Left cardiac atrium (tissue), 4 donors: ENCODE measurements at regions not wholly inside any gene's neighbourhood (a gene's known extent, or its start where the extent isn't known, plus 50 kb on each side); places are given as distances from the start of the nearest gene placed in this dataset.
"Not testable (repeated sequence)": the region's sequence is repeated elsewhere in the genome, so short reads cannot be mapped to it uniquely, and the experiment has no call there.

ENCODE experiments used
- ATAC-seq, 2 donors: fragments of 200-7000 bp; cut with Tn5 transposase; one replicate each; pipeline ENCODE4 v1.9.1; 2020; ENCODE audit warnings: mild to moderate bottlenecking in 2 of 2, moderate library complexity in 2 of 2
- DNase-seq: peaks from one replicate; pipeline ENCODE4 v3.0.0-alpha.2; 2020
- intact Hi-C, 2 donors: fragments of 100-400 bp; cut with DNase I; formaldehyde crosslinking; loops; one replicate each; pipeline versions ENCODE4 v1.14.1 to v1.15.1; 2022 to 2023
- donor health status: DM: no; HTN: yes; CAD: no.
- donor health status: DM: no; HTN: yes; CAD: no; lungs with severe emphysema.
- donor health status: DM: yes; HTN: yes; CAD: no.
- donor health status: Dilated cardiomyopathy.

DNA sequence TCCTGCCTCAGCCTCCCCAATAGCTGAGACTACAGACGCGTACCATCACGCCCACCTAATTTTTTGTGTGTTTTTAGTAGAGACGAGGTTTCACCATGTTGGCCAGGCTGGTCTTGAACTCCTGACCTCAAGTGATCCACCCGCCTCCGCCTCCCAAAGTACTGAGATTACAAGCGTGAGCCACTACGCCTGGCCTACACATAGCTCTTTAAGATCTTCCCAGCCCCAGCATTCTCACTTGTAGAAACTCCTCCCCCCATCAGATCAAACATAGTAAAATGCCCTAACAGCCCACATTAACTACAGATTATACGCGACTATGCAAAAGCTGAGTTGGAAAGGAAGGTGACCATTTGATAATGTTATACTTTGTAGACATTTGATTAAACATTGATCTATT is 634.8 kb downstream of the MATN1 start:
- intact Hi-C loops, result loop anchor here in 1 of 2 donors (5.0 kb wide), 1 partner anchor 171 kb away; no protein-coding TSS in a partner anchor
- no peak for ATAC-seq
- no peak for DNase-seq

GRCh38 chr1:30087465-30087864 is 635.9 kb downstream of the MATN1 start:
- no peak for DNase-seq
- intact Hi-C loops, result loop anchor here in 1 of 2 donors (5.0 kb wide), 1 partner anchor 170 kb away; no protein-coding TSS in a partner anchor
- ATAC-seq, result no peak

DNA sequence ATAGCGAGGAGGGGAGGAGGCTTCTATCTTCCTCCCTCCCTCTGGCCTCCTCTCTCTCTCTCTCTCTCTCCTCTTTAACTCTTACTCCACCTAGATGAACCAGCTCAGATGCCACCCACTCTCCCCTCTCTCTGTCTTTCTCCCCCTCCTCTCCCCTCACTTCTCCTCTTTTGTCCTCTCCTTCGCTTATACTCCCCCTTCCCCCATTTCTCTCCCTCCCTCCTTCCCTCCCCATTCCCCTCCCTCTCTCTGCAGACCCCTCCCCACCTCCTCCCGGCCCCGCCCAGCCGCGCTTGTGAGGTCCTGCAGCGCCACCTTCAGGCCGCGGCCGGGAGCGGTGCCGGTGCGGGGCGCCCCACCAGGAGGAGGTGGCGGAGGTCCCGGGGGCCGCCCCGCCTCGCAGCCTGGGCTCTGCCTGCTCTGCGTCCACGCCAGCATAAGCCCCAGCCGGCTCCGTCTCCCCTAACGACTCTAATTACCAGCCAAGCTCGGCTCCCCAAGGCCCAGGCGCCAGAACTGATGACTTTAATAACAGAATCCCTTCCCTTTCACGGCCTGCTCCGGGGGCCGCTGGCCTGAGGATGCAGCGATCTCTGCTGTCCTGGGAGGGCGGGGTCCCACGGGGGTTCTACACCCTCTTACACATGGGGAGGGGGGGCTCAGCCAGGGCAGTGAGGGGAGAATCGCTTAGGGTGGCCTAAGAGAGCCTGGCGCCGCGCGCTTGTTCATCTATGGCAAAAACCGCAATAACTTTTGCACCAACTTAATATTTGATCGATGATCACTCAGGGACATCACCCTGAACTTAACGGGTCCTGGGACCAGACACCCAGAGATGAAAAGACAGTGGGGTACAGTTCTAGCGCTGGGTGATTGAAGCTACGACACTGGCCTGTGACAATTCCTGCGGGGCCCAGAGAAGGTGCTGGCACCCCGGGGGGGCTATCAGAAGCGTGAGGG is 637.3 kb downstream of the MATN1 start:
- ATAC-seq (peak; percentile 35 to 43), DNase-seq (peak; percentile 63)
- intact Hi-C loops, result loop anchor here in 1 of 2 donors (2.0 to 5.0 kb wide), 2 partner anchors 169 to 293 kb away; no protein-coding TSS in a partner anchor

DNA sequence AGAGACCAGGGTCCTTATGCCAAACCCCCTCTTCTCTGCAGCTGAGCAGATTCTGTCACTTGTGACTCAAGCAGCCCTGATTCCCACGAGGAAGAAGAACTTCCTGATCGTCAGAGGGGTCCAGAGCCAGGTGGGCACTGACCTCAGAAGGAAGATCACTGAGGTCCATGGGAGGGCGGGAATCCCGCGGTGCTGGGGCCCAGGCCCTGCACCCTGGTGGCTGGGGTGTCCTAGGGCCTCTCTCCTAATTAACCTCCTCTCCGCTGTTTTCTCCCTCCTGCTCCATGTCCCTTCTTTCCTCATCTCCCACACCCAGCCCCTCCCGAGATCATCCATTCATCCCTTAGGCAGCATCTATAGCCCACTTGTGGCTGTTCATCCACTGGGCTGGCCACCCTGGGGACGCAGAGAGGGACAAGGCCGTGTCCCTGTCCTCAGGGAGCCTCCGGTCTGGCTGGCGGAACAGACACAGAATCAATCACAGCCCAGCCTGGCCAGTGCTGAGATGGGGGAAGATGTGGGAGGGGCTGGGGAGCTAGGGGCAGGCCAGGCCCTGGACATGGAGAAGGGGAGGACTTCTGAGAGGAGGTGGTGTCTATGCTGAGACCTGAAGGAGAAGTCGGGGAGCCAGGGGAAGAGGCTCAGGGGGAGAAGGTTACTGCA is 638.3 kb downstream of the MATN1 start:
- no peak for DNase-seq
- no peak for ATAC-seq
- intact Hi-C loops, result loop anchor here (2.0 to 5.0 kb wide), 3 partner anchors 168 to 292 kb away; no protein-coding TSS in a partner anchor

DNA sequence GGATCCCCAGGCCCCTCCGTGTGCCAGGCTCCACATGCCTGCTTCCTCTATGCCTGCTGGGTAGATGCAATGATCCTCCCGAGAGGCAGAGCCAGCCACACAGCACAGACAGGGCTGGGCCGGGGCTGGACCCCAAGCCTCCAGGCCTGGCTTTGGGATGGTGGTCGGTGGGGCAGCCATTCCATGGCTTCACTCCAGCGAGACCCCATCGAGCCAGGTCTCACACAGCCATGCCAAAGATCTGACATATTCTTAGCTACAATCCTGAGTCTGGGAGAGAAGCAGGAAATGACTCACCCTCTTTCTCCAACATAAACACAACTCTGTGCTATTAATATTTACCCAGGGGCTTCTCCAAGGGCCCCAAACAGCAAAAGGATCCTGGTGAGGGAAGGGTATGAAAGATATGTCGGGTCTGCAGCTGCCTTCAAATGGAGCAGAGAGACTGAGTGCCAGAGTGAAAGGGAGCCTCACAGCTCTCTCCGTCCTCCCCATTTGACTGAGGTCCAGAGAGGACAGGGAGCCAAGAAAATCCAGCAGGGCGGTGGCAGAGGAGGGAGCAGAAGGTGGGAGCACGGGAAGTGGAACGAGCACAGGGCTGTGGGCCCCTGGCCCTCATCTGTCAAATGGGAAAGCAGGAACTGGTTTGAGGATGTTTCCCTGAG is 639.5 kb downstream of the MATN1 start:
- intact Hi-C loops, result loop anchor here (2.0 to 5.0 kb wide), 2 partner anchors 287 to 291 kb away; no protein-coding TSS in a partner anchor
- DNase-seq, result no peak
- ATAC-seq, result peak; percentile 53 to 80

- DNase-seq (no peak), ATAC-seq (no peak)
- intact Hi-C loops, result loop anchor here in 1 of 2 donors (5.0 kb wide), 1 partner anchor 284 kb away; no protein-coding TSS in a partner anchor
Measured at GRCh38 chr1:30081379-30082102, 641.8 kb downstream of the MATN1 start.

DNA sequence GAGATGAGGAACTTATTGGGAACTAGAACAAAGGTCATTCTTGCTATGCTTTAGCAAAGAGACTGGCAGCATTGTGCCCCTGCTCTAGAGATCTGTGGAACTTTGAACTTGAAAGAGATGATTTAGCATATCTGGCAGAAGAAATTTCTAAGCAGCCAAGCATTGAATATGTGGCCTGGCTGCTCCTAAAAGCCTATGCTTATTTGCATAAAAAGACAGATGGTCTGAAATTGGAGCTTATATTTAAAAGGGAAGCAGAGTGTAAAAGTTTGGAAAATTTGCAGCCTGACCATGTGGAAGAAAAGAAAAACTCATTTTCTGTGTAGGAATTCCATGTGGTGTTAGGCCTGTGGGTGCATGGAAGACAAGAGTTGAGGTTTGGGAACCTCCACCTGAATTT is 647.5 kb downstream of the MATN1 start:
- not testable (repeated sequence) for DNase-seq, ATAC-seq

DNA sequence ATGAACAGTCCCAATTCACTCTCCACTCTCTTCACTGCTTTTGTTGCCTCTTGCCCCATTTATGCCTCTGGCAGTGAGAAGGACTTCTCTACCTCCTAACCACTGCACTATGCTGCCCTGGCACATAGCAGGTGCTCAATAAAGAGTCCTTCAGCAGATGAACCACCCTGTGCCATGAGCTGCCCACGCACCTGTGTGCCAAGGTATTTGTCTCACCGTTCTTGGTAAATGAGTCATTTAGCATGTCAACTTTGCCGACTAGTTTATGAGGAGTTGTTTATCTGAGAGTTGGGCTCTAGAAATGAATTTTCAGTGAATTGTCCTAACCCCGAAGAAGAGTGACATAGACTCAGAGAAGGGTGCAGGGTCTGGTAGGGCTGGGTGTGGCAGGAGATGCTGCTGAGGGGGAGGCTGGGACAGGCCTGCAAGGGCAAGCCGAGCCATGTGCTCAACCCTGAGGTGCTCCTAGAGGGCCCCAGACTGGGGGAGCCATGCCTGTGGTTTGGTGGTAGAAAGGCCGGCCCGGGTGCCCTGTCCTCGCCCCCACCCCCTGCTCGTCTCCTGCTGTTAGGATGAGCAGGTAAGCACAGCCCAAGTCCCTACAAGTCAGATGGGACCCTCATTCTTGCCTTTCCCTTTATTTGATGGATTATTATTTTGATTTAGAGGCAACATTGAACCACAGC is 654.5 kb downstream of the MATN1 start:
- DNase-seq (no peak), ATAC-seq (no peak)
- intact Hi-C loops, result no loop called here

More for the DNA sequence above, 647.5 kb downstream of the MATN1 start:
- intact Hi-C loops, result not testable (repeated sequence)

DNA sequence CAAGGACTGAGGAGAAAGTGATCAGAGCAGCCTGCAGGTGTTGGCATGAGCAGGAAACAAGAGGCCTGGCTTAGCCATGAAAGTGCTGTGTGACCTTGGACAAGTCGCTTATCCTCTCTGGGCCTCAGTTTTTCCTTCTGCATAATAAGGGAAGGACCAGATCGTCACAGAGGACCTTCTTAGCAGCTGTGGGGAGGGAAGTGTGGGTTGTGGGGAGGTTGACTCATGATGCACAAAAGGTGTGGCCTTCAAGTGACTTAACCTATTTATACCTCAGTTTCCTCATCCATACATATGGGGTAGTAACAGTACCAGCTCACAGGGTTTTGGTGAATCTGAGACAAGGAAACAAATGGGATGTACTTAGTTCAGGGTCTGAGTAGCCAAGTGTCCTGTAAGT is 658.8 kb downstream of the MATN1 start:
- intact Hi-C loops, result no loop called here
- no peak for ATAC-seq
- DNase-seq, result no peak

DNA sequence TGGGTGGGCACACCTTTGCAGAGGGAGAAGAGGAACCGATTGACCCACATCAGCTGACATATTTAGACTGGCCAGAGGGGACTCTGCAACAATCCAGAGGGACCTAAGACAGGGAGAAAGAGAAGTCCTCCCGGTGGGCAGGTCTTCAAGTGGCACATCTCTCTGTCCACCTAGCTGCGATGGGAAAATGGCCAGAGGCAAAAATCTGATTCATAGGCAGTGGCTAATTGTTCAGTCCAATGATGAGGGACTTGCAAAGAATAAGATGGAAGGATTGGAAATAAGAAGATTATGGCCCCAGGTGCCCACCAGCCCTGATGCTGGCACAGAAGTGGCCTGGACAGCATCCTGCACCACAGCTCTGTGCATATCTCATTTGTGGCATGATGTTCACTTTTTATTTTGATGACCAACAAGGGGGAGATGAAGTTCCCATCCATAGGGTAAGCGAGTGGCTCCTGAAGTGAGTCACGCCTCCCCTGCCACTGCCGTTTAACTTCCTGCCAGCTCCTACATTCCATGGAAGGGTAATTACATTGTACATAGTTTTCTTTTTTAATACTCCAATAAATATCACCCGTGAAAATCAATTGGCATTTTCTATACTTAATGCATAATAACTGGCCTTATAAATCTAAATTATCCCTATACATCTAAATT is 659.6 kb downstream of the MATN1 start:
- intact Hi-C loops, result no loop called here
- DNase-seq, result no peak
- ATAC-seq, result no peak

DNA sequence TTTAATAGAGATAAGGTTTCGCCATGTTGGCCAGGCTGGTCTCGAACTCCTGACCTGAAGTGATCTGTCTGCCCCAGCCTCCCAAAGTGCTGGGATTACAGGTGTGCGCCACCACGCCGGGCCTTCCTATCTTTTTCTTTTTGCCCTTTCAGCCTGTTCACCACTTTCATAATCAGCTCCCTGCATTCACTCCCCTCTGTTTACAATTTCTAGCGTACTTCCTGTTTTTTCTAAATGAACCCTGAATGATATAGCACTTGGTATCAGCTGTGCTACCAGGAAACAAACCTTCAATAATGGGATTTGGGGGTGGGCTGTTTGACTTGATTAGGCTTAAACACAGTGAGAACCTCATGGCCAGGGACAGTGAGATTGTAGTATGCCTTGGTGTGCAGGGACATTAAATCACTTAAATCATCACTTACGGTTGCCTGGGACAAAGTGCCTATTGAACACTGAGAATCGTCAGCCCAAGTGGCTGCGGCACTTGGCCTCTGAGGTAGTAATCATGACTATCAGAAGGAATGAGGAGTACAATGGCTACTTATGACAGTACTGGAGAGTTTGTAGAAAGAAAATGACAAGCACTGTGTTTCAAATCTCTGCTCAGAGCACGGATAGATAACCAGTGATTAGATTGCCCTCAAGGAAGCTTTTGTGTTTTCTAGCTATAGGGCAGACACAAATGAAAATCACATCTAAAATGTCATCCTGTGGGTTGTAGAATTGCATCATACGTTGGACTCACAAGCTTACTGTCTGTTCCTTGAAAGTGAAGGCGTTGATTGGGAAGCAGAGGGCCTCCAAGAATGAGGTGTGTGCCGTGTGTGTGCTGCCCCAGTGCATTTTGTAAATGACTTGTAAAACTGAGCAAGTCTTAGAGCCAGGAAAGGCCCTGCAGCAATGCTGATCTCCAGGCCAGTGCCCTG is 661.8 kb downstream of the MATN1 start:
- DNase-seq (no peak), ATAC-seq (no peak)
- intact Hi-C loops, result no loop called here

- DNase-seq (no peak), ATAC-seq (no peak)
- intact Hi-C loops, result no loop called here
Measured at GRCh38 chr1:30060738-30061137, 662.6 kb downstream of the MATN1 start.

GRCh38 chr1:30058970-30059369 is 664.4 kb downstream of the MATN1 start:
- no peak for DNase-seq
- ATAC-seq, result peak in 1 of 2 donors; percentile 38
- intact Hi-C loops, result no loop called here

- ATAC-seq (no peak), DNase-seq (no peak)
- intact Hi-C loops, result no loop called here
Measured at GRCh38 chr1:30054126-30054525, 669.3 kb downstream of the MATN1 start.

DNA sequence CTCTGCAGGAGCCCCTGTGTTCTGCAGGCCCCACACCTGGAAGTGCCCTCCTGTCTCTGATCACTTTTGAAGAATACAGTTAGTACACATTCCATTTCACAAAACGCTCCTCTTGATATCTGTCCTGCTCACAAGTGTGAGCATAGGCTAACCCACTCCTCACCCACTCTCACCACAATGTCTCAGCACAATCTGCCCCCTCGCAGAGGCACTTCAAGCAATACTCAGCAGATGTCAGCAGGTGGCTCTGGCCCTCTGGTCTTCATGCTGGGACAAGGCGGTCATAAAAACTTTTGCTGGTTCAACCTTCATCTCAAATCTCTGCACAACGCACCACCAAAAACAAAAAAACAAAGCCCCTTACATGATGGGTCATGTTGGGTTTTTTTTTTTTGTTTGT is 671.2 kb downstream of the MATN1 start:
- intact Hi-C loops, result no loop called here
- ATAC-seq (no peak), DNase-seq (no peak)

GRCh38 chr1:30051777-30052176 is 671.6 kb downstream of the MATN1 start:
- intact Hi-C loops, result no loop called here
- no peak for ATAC-seq
- no peak for DNase-seq
